HG03095 (cell line): ENCODE measurements at regions not wholly inside any gene's neighbourhood (a gene's known extent, or its start where the extent isn't known, plus 50 kb on each side); places are given as distances from the start of the nearest gene placed in this dataset.

ENCODE experiments used
- ATAC-seq: cut with Tn5 transposase; IDR thresholded peaks from one replicate; pipeline ENCODE4 v1.9.1; 2021; ENCODE audit warnings: moderate library complexity; ENCODE audit not compliant: unreplicated experiment

DNA sequence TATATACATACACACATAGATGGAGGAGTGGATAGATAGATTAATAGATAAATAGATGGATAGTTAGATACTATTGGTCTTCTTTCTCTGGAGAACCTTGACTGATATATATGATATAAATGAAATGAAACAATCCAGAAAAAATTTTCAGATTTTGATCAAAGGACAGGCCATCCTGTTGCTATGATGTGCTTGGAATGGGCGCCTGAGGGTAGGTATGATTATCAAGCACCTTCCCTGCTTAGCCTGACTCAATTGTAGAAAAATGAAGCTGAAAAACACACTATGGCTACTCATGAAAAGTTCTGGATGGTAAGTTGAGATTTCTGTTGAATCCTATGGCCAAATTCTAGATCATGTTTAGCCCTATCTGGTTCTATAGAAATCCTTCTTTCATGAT lies 266.5 kb upstream of the KLF4 start:
- ATAC-seq = no peak

GRCh38 chr9:107755246-107755645 lies 265.7 kb upstream of the KLF4 start:
- ATAC-seq = no peak

GRCh38 chr9:107751567-107752210 lies 262.1 kb upstream of the KLF4 start:
- ATAC-seq = peak; percentile 89

DNA sequence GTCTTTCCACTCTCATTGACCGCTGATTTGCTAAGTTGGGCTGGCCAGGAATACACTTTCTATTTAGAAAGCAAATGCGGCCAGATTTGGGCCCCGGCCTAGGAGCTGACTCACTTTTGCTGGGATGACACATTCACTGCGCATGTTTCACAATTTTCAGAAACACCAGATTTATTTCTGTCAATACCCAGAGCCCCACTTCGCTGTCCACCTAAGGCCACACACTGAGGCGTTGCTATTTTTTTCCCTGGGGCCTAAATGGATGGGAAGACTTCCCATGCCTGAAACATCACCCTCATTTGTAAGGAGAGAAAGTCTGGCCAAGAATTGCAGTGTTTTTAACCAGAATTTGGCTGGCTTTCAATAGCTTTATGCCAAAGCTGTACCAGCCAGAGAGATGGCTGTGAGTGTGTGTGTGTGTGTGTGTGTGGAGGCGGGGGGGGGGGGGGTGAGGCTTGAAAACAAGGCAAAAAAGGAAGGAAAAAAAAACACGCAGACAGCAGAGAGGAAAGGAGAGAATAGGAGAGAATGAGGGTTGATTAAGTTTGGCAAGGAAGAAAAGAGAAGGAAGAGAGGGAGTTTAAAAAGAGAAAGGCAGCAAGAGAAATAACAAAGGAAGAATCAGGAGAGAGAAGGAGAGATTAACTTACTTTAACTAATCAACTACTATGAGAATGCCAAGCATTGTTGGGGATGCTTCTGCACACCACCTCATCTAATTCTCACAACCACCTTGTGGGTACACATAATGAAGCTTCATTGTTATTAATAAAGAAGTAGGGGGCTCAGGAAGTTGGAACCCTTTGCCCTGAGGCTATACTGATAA lies 261.4 kb upstream of the KLF4 start:
- no peak for ATAC-seq

DNA sequence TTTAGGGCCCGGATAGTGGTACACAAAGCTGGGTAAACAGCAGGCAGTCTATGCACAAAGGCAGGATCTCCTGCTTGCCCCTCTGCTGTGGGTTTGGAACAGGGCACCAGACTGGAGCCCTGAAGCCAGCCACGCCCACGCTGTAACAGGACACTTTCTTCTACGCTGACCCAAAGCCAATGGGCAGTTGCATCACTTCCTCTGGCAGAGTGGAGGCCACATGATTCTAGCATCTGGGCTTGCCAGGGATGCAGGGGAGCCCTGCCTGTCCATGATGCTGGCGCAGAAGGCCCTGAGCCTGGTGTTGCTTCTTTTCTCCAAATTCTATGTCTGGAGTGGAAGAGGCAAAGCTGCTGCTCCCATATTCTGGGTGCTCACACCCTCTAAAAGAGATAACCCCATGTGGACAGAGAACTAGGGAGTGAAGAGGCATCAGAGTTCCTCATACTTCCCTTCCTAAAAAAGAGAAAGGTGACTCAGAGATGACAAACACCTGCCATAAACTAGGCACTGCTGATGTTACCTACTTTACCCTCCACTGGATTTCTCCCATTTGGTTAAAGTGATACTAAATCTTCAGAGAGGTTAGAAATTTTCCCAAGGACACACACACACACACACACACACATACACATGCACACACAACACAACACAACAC lies 260.3 kb upstream of the KLF4 start:
- ATAC-seq = no peak

DNA sequence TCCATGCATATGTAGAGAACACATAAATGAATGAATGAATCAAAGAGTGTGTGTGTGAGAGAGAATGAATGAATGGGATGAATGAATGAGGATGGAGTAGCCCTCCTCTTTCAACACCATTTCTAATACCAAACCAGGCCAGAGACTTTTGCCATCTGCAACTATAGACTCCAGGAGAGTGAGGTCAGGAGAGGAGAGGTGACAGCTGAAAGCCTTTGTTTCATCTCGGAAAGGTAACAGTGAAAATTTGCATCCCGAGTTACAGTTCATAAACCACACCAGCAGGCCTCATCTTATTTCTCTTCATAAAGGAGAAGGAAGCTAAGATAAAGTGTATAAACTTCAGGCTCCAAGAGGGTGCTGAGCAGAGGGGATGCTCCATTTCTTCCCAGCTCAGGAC lies 255.3 kb upstream of the KLF4 start:
- no peak for ATAC-seq

- no peak for ATAC-seq
These were observed 253.2 kb upstream of the KLF4 start for GRCh38 chr9:107742531-107743309.

GRCh38 chr9:107740088-107740980 lies 250.8 kb upstream of the KLF4 start:
- no peak for ATAC-seq

- ATAC-seq = no peak
These were observed 250.1 kb upstream of the KLF4 start for GRCh38 chr9:107739601-107740082.

GRCh38 chr9:107738789-107739188 lies 249.2 kb upstream of the KLF4 start:
- ATAC-seq = no peak

DNA sequence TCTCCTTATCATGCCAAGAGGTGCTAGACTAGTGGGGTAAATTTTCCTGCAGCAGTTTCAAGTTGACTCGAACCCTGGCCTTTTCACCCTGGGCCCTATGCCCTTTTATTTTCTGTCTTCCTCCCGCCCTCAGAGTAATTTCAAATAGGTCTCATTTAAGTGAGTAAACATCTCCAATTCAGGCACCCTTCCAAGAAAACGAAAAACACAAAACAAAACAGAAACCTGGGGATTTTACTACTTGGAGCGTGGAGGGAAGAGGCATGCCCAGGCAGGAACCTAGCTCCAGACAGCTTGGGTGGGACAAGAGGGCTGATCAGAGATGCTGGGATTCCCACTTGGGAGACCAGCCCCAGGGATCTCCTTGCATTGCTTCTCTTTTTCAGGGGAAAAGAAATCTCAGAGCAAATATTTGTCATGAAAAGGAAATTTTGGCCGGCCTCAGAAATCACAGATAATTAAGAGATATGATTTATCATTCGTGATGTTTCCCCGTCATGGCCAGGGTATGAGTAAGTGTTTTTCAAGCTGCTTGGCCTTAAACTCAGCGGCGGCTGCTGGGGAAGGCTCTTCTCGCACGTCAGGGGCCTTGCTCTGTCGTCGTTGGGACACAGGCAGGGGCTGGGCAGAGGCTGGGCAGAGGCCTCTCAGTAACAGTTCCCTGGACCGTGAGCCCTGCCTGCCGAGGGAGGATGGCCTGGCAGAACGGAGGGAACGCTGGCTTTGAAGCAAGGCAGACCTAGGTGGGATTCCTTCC lies 248.6 kb upstream of the KLF4 start:
- ATAC-seq = no peak

GRCh38 chr9:107737610-107737986 lies 248.0 kb upstream of the KLF4 start:
- ATAC-seq = no peak

DNA sequence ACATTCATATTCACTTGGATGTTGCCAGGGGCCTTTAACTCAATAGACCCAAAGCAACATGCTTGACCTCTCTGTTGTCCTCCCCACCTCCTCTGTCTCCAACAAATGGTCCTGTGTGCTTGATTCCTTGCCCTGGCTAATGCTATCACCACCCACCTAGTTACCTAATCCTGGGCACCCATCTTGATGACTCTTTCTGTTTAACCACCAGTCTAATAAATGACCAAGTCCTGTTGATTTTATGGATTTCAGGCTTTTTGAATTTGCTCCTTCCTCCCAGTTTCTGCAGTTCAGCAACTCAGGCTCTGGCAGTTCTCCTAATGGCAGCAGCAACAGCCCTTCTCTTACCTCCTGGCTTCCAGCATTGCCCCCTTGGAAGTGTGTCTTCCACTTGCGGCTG lies 246.3 kb upstream of the KLF4 start:
- no peak for ATAC-seq

DNA sequence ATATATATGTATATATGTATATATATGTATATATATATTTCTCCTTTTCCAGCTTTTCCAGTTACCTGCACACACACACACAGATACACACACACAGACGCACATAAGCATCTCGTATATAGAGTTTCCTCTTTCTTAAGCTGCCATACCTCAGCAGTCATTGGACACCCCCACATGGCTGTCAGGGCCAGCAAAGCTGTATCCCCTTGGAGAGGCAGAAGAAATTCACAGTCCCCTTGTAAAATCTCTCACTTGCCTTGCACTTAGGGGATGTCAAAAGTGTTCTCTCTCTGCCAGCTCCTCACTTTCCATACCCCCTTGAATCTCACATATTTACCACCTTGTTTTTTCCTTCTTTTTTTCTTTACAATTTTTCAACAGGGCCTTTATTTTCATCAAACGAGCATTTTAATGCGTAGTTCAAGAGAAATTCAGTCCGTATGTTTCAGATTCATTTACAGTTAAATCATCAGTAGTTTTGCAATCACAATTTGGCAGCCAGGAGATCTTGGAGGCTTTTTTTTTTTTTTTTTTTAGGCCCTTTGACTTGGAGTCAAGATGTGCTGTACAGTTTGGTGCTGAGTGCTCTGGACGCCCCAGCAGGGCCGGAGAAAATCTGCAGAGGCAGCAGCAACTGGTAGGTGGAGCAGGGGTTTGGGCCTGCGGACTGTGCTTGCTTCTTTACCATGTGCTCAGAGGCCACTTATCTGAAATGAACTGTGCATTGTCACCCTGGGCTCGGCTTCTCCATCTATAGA lies 244.9 kb upstream of the KLF4 start:
- no peak for ATAC-seq

- ATAC-seq = no peak
These were observed 243.9 kb upstream of the KLF4 start for GRCh38 chr9:107733523-107733894.

- ATAC-seq = no peak
These were observed 243.4 kb upstream of the KLF4 start for GRCh38 chr9:107732781-107733522.

GRCh38 chr9:107731115-107731762 lies 241.7 kb upstream of the KLF4 start:
- ATAC-seq = no peak

DNA sequence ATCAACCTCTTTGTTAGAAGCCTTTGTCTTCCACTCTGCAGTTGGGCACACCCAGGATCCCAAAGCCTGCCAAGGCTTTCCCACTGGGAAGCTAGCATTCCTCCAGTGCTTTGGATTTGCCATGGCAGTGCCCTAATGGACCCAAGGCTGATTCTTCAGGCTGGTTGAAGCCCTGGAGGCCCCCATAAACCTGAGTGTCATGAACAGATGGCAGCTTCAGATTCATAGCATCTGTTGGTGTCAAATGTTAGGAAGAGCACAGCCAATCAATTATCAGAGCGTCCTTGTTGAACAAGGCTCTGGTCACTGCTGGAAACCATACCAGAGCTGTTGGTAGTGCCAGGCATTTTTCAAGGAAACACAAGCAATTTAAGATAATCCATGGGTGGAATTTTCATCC lies 241.1 kb upstream of the KLF4 start:
- ATAC-seq = no peak
